Muscle of leg (tissue), 3 donors: ENCODE measurements at regions not wholly inside any gene's neighbourhood (a gene's known extent, or its start where the extent isn't known, plus 50 kb on each side); places are given as distances from the start of the nearest gene placed in this dataset.

Source experiments
- DNase-seq: peaks from one replicate; pipeline ENCODE4 v3.0.0; 2013
- H3K27ac ChIP-seq: one replicate; pipeline ENCODE4 v1.5.1; 2013; ENCODE audit warnings: mild to moderate bottlenecking, low read length, control low read depth
- H3K27me3 ChIP-seq: one replicate; pipeline ENCODE4 v1.6.1; 2013; ENCODE audit warnings: low read length; ENCODE audit not compliant: control insufficient read depth, insufficient read depth
- H3K36me3 ChIP-seq: one replicate; pipeline ENCODE4 v1.6.1; 2013; ENCODE audit warnings: low read length; ENCODE audit not compliant: control insufficient read depth, insufficient read depth
- H3K4me1 ChIP-seq: one replicate; pipeline ENCODE4 v1.6.1; 2013; ENCODE audit warnings: low read length; ENCODE audit not compliant: control insufficient read depth, insufficient read depth
- H3K4me3 ChIP-seq: one replicate; pipeline ENCODE4 v1.5.1; 2013; ENCODE audit warnings: low read length, control low read depth
- H3K9me3 ChIP-seq: replicated peaks from 2 replicates; pipeline ENCODE4 v1.6.1; 2013; ENCODE audit warnings: low read depth, low read length; ENCODE audit not compliant: control insufficient read depth
- WGBS: methylation state at CpG from one replicate; pipeline ENCODE4 v1.1.5; 2013; ENCODE audit warnings: missing lambda C conversion rate; ENCODE audit not compliant: insufficient coverage; 5-methylcytosine and 5-hydroxymethylcytosine counted together

- Histone ChIP-seq H3K27ac (no peak overlapping the region), H3K27me3 (no peaks in the 10 kb centered on the region), H3K9me3 (peaks cover 4% of the 10 kb centered on the region), H3K4me1 (peaks cover 11% of the 10 kb centered on the region), H3K4me3 (no peak overlapping the region), H3K36me3 (no peaks in the 10 kb centered on the region)
- WGBS: 64% methylated on average over 2 of the region's 10 CpGs
- no peak for DNase-seq
Observed at GRCh38 chr1:228894442-228894989, 159.2 kb downstream of the RHOU start.

- no peak for DNase-seq
- no peaks in the 10 kb centered on the region for H3K9me3 ChIP-seq
- no peaks in the 10 kb centered on the region for H3K27me3 ChIP-seq
- H3K4me3 ChIP-seq: no peak overlapping the region
- peaks cover 42% of the 10 kb centered on the region for H3K4me1 ChIP-seq
- H3K27ac ChIP-seq: no peak overlapping the region
- no peaks in the 10 kb centered on the region for H3K36me3 ChIP-seq
- WGBS: 89% methylated on average over 9 of the region's 9 CpGs
Observed at GRCh38 chr1:228897901-228898300, 162.6 kb downstream of the RHOU start.

GRCh38 chr1:228898582-228898992 is 163.3 kb downstream of the RHOU start:
- Histone ChIP-seq H3K4me3 (no peak overlapping the region), H3K9me3 (no peaks in the 10 kb centered on the region), H3K27me3 (no peaks in the 10 kb centered on the region), H3K27ac (no peak overlapping the region), H3K4me1 (peaks cover 48% of the 10 kb centered on the region), H3K36me3 (no peaks in the 10 kb centered on the region)
- peak; percentile 60 for DNase-seq
- 76% methylated on average over 6 of the region's 8 CpGs for whole genome bisulfite sequencing

- WGBS: 67% methylated on average over 11 of the region's 12 CpGs
- Histone ChIP-seq H3K36me3 (no peaks in the 10 kb centered on the region), H3K27me3 (no peaks in the 10 kb centered on the region), H3K27ac (peak overlapping the region; percentile 94), H3K4me1 (peaks cover 57% of the 10 kb centered on the region), H3K4me3 (no peak overlapping the region), H3K9me3 (no peaks in the 10 kb centered on the region)
- no peak for DNase-seq
Observed at GRCh38 chr1:228899421-228899956, 164.2 kb downstream of the RHOU start.

DNA sequence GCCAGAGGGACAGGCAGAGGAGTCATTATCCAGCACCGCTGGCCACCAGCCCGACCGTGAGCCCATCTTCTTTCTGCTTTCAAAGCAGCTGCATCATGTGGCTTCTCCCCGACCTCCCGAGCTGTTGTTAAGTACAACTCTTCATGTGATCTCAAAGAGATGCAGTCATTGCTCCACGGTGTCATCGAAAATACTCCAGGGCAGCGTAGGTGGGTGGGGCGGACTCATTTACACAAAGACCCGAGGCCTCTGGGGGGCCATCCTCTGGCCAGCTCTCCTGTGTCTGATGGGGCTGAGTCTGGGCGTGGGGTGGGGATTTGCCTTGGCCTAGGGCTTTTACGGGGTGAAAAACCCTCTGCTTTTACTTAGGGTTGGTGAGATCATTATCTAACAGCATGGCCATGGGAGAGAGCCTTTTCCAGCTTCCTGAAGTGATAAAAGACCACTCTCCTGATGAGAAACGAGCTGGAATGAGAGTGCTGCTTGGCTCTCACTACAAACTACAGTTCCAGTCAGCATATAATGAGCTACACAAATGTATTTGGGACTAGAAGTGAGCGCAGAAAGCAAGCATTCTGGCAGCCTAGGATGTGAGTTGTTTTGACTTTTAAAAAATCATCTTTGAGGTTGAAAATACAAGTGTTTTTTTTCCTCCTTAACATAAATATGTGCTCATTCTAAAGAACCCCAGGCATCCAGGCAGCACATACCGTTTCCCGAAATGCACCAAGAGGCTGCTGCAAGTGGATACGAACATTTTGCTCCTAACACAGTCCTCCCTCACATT is 165.0 kb downstream of the RHOU start:
- Histone ChIP-seq H3K36me3 (no peaks in the 10 kb centered on the region), H3K27ac (peak overlapping the region; percentile 94), H3K4me3 (no peak overlapping the region), H3K27me3 (no peaks in the 10 kb centered on the region), H3K9me3 (no peaks in the 10 kb centered on the region), H3K4me1 (peaks cover 57% of the 10 kb centered on the region)
- 17% methylated on average over 13 of the region's 17 CpGs for WGBS
- DNase-seq: peak; percentile 98

DNA sequence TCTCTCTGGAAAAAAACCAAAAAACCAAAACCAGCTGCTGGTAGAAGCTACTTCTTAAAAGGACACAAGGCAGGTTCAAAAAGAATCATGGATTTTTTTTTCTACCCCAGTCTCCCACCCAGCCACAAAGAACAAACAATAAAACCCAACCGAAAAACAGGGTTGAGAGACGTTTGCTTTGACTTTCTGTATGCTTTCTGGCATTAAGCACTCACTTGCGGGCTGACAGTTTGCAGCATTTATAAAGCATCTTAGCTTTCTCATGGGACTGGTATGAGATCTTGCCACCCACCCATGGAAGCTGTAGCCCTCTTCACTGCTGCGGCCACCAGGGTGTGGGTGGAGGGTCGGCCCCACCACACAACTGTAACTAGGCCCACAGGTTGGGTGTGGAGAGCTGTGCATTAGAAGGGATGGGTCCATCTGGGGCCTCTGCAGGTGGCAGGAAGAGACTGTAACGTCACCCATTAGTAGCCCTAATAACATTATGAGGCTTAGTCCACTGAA is 165.7 kb downstream of the RHOU start:
- Histone ChIP-seq H3K9me3 (no peaks in the 10 kb centered on the region), H3K27ac (peak overlapping the region; percentile 94), H3K4me3 (no peak overlapping the region), H3K27me3 (no peaks in the 10 kb centered on the region), H3K4me1 (peaks cover 57% of the 10 kb centered on the region), H3K36me3 (no peaks in the 10 kb centered on the region)
- DNase-seq: no peak
- WGBS: 30% methylated on average over 2 of the region's 6 CpGs

- H3K27me3 ChIP-seq: no peaks in the 10 kb centered on the region
- H3K4me1 ChIP-seq: peaks cover 62% of the 10 kb centered on the region
- H3K9me3 ChIP-seq: no peaks in the 10 kb centered on the region
- H3K4me3 ChIP-seq: no peak overlapping the region
- H3K27ac ChIP-seq: peak overlapping the region; percentile 94
- WGBS: 94% methylated on average over 2 of the region's 5 CpGs
- no peaks in the 10 kb centered on the region for H3K36me3 ChIP-seq
- no peak for DNase-seq
Observed at GRCh38 chr1:228901936-228902681, 166.8 kb downstream of the RHOU start.

DNA sequence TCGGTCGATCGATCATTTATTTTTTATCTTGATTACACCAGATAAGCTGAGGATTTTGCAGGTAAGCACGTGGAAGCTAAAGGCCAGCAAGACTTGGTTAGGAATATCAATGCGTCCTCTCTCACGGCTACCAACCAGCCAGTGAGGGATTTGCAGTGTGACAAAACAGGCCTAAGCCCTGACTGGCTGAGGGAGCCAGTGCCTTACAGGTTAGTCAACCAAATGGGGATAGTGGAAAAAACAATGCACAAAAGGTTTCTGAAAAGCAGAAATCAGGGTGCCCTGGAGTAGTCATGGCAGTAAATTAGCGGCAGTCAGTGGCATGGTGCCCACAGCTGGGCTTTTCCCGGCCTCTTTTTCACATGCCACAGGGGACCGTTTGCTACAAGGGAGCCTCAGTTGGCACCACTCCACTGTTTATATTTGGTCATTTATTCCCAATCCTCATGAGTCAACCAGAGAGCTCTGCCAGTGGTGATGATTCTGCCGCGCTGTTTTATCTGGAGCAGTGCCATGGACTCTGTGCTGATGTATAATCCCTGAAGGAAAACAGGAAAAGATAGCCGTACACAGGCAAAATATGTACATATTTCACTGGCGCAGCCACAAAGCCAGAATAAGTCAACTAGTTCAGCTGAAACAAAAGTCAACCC is 167.6 kb downstream of the RHOU start:
- peak; percentile 91 for DNase-seq
- Histone ChIP-seq H3K4me3 (no peak overlapping the region), H3K9me3 (no peaks in the 10 kb centered on the region), H3K4me1 (peaks cover 62% of the 10 kb centered on the region), H3K27ac (peak overlapping the region; percentile 73), H3K27me3 (no peaks in the 10 kb centered on the region), H3K36me3 (no peaks in the 10 kb centered on the region)
- WGBS: 33% methylated on average over 5 of the region's 13 CpGs

- Histone ChIP-seq H3K27ac (peak overlapping the region; percentile 73), H3K4me3 (no peak overlapping the region), H3K4me1 (peaks cover 58% of the 10 kb centered on the region), H3K9me3 (no peaks in the 10 kb centered on the region), H3K27me3 (no peaks in the 10 kb centered on the region), H3K36me3 (no peaks in the 10 kb centered on the region)
- peak; percentile 94 for DNase-seq
- WGBS: 33% methylated on average over 6 of the region's 9 CpGs
Observed at GRCh38 chr1:228903434-228904071, 168.3 kb downstream of the RHOU start.
